ENCODE measurements at regions not wholly inside any gene's neighbourhood (a gene's known extent, or its start where the extent isn't known, plus 50 kb on each side); places are given as distances from the start of the nearest gene placed in this dataset.

DNA sequence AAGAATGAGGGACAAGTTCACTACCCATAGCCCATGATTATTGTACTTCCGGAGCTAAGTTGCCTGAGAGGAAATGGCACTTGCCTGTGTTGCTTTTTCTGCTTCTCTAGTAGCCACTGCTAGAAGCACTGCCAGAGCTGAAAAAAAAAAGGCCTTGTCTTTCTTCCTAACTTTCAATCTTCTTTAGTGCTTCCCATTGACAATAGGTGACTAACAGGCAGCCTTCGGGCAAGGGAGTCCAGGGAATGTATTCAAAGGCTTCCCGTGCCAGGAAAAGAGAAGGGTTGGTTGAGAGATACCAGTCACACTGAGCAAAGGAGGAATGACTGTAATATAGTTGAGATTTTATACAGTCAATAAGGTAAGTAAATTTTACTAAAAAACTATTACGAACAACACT is 242.0 kb downstream of the CALCRL start:
- Histone ChIP-seq H2BK12ac (ENCODE audit: insufficient read length, low read depth, low read length) (no peak overlapping the region), H2AK5ac (ENCODE audit: insufficient read length, low read length) (no peak overlapping the region), H3K9ac (ENCODE audit: extremely low read depth, insufficient read length, low read length) (no peak overlapping the region), H3K56ac (ENCODE audit: insufficient read length, low read depth, low read length) (no peak overlapping the region), H4K8ac (replicated peaks; ENCODE audit: insufficient read length, low read depth, low read length) (no peak overlapping the region), H3T11ph (ENCODE audit: low read length) (no peak overlapping the region), H2BK5ac (ENCODE audit: insufficient read length, low read length) (no peak overlapping the region), H4K91ac (ENCODE audit: insufficient read length, low read depth, low read length) (no peak overlapping the region), H3K4me2 (ENCODE audit: insufficient read depth, insufficient read length, low read length) (no peak overlapping the region), H3K23me2 (ENCODE audit: insufficient read length, low read depth, low read length, poor library complexity, severe bottlenecking) (no peaks in the 10 kb centered on the region), H3K4ac (ENCODE audit: low read depth, low read length) (no peak overlapping the region), H2BK15ac (ENCODE audit: low read depth, low read length) (no peak overlapping the region), H4K5ac (ENCODE audit: insufficient read length, low read depth, low read length) (no peak overlapping the region), H3K79me1 (ENCODE audit: insufficient read depth, low read depth, low read length, poor library complexity, severe bottlenecking) (no peaks in the 10 kb centered on the region), H3K79me2 (ENCODE audit: insufficient read depth, low read length) (no peaks in the 10 kb centered on the region), H3K23ac (ENCODE audit: insufficient read length, low read depth, low read length) (no peak overlapping the region), H2BK120ac (ENCODE audit: low read depth, low read length, poor library complexity, severe bottlenecking) (no peak overlapping the region), H3K14ac (ENCODE audit: insufficient read depth, low read length) (no peak overlapping the region), H4K20me1 (ENCODE audit: control insufficient read depth, insufficient read depth, insufficient read length) (no peaks in the 10 kb centered on the region), H3K4me1 (ENCODE audit: insufficient read depth, low read length) (no peaks in the 10 kb centered on the region), H3K9me3 (ENCODE audit: control insufficient read depth, low read depth, low read length) (no peaks in the 10 kb centered on the region), H3K18ac (ENCODE audit: insufficient read length, low read depth, low read length) (no peak overlapping the region), H2AFZ (ENCODE audit: low read length) (no peak overlapping the region), H2BK20ac (ENCODE audit: low read depth, low read length, poor library complexity, severe bottlenecking) (no peak overlapping the region), H3K27ac (ENCODE audit: insufficient read length, low read depth, low read length) (no peak overlapping the region), H3K27me3 (ENCODE audit: insufficient read depth, low read length) (no peaks in the 10 kb centered on the region)
- no peak overlapping the region for H3K27ac Mint-ChIP-seq
- no peak overlapping the region for H3K4me3 Mint-ChIP-seq
- peaks cover 0 to 15% of the 10 kb centered on the region in 2 experiments; a peak in 2 of 4 replicates for H3K4me1 Mint-ChIP-seq
- no peaks in the 10 kb centered on the region; the same call in 1 of the 2 replicates for H3K27me3 Mint-ChIP-seq (ENCODE audit: low read depth)
- no peak for DNase-seq
- TF ChIP-seq, protein P1, sequence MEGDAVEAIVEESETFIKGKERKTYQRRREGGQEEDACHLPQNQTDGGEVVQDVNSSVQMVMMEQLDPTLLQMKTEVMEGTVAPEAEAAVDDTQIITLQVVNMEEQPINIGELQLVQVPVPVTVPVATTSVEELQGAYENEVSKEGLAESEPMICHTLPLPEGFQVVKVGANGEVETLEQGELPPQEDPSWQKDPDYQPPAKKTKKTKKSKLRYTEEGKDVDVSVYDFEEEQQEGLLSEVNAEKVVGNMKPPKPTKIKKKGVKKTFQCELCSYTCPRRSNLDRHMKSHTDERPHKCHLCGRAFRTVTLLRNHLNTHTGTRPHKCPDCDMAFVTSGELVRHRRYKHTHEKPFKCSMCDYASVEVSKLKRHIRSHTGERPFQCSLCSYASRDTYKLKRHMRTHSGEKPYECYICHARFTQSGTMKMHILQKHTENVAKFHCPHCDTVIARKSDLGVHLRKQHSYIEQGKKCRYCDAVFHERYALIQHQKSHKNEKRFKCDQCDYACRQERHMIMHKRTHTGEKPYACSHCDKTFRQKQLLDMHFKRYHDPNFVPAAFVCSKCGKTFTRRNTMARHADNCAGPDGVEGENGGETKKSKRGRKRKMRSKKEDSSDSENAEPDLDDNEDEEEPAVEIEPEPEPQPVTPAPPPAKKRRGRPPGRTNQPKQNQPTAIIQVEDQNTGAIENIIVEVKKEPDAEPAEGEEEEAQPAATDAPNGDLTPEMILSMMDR (conservative IDR thresholded peaks at IDR 0.05), result no peak
- H3K36me3 Mint-ChIP-seq (ENCODE audit: insufficient read depth in 1 of 3, low read depth in 3 of 3), result peaks cover 4 to 7% (median 7%) of the 10 kb centered on the region in 3 experiments; a peak in 5 of 7 replicates
- no CpG with 5 or more reads among the region's 4 CpGs for WGBS (ENCODE audit: extremely low coverage, insufficient read length, low lambda C conversion rate)
- peaks cover 7 to 11% of the 10 kb centered on the region in 2 experiments; a peak in 4 of 5 replicates for H3K9me3 Mint-ChIP-seq
